ENCODE measurements at regions not wholly inside any gene's neighbourhood (a gene's known extent, or its start where the extent isn't known, plus 50 kb on each side); places are given as distances from the start of the nearest gene placed in this dataset.

DNA sequence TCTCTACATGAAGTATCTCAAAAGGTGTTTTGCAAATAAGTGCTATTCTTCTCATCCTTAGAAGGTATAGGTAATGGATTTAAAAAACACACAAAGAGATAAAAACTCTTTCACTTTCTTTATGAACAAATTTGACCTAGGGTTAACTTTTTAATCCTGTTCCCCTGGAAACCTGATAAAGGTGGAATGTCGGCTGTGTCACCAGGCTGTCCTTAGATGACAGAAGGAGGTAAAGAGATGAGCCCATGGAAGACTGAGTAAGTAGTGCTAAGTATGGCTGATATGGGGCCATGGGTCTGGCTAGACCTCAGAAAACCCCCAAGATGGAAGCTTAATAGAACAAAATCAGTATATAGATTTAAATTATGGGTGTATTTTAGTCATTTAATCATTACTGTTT is 153.8 kb upstream of the LSM14A start:
- no peak for ATAC-seq
- POLR2A ChIA-PET: no interaction called here
- Histone ChIP-seq H3K36me3 (ENCODE audit: control insufficient read depth, insufficient read depth, low read length) (no peaks in the 10 kb centered on the region), H3K27ac (ENCODE audit: low read length) (no peak overlapping the region), H3K9me3 (ENCODE audit: control insufficient read depth, insufficient read depth, low read depth, low read length) (peaks cover 12% of the 10 kb centered on the region), H3K4me1 (ENCODE audit: control insufficient read depth, insufficient read depth, low read length) (no peaks in the 10 kb centered on the region), H3K27me3 (ENCODE audit: control insufficient read depth, insufficient read depth, low read length) (peaks cover 22% of the 10 kb centered on the region), H3K4me3 (ENCODE audit: low read depth in 2 of 2, low read length in 2 of 2) (no peak overlapping the region)
- CTCF ChIA-PET: no interaction called here
- intact Hi-C loops (cut with micrococcal nuclease; ENCODE audit: unreplicated experiment) (no loop called here), in situ Hi-C loops (cut with HindIII; ENCODE audit: low pct_unique_long_range_greater_than_20kb, low sequenced_read_pairs) (no loop called here)
- BruUV-seq (replicated peaks): no TSS peak
- no peak for DNase-seq (ENCODE audit: low read depth, low spot score)
- TF ChIP-seq, protein P1, sequence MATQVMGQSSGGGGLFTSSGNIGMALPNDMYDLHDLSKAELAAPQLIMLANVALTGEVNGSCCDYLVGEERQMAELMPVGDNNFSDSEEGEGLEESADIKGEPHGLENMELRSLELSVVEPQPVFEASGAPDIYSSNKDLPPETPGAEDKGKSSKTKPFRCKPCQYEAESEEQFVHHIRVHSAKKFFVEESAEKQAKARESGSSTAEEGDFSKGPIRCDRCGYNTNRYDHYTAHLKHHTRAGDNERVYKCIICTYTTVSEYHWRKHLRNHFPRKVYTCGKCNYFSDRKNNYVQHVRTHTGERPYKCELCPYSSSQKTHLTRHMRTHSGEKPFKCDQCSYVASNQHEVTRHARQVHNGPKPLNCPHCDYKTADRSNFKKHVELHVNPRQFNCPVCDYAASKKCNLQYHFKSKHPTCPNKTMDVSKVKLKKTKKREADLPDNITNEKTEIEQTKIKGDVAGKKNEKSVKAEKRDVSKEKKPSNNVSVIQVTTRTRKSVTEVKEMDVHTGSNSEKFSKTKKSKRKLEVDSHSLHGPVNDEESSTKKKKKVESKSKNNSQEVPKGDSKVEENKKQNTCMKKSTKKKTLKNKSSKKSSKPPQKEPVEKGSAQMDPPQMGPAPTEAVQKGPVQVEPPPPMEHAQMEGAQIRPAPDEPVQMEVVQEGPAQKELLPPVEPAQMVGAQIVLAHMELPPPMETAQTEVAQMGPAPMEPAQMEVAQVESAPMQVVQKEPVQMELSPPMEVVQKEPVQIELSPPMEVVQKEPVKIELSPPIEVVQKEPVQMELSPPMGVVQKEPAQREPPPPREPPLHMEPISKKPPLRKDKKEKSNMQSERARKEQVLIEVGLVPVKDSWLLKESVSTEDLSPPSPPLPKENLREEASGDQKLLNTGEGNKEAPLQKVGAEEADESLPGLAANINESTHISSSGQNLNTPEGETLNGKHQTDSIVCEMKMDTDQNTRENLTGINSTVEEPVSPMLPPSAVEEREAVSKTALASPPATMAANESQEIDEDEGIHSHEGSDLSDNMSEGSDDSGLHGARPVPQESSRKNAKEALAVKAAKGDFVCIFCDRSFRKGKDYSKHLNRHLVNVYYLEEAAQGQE (IDR thresholded peaks at IDR 0.05; ENCODE audit: insufficient read depth in 1 of 2, low read depth in 2 of 2, low read length in 1 of 2): no peak
- TF ChIP-seq SIN3A (IDR thresholded peaks at IDR 0.05; ENCODE audit: borderline replicate concordance, insufficient read depth, low read depth, low read length) (no peak), TCF7L2 (IDR thresholded peaks at IDR 0.05; ENCODE audit: low read depth, low read length) (no peak), POLR2AphosphoS5 (IDR thresholded peaks at IDR 0.05; ENCODE audit: low read depth, low read length) (no peak)
- TF ChIP-seq, protein P2, sequence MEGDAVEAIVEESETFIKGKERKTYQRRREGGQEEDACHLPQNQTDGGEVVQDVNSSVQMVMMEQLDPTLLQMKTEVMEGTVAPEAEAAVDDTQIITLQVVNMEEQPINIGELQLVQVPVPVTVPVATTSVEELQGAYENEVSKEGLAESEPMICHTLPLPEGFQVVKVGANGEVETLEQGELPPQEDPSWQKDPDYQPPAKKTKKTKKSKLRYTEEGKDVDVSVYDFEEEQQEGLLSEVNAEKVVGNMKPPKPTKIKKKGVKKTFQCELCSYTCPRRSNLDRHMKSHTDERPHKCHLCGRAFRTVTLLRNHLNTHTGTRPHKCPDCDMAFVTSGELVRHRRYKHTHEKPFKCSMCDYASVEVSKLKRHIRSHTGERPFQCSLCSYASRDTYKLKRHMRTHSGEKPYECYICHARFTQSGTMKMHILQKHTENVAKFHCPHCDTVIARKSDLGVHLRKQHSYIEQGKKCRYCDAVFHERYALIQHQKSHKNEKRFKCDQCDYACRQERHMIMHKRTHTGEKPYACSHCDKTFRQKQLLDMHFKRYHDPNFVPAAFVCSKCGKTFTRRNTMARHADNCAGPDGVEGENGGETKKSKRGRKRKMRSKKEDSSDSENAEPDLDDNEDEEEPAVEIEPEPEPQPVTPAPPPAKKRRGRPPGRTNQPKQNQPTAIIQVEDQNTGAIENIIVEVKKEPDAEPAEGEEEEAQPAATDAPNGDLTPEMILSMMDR (IDR thresholded peaks at IDR 0.05): no peak

DNA sequence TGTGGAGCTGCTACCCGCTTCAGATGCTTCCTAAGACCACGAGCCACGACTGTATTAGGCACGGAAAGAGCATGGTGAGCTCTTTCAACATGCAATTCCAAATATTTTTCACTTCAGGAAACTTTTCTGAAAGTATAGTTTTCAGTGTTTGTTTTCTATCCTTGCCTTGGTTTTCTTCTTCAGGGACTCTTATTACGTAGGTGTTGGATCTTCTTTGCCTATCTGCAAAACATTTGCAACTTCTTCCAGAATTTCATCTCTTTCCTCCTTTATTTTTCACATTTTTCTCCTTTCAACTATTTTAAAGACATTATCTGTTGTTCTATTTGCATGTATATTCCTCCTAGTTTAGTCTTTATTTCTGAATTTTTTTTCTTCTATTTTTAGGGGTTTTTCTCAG is 148.9 kb upstream of the LSM14A start:
- H3K36me3 ChIP-seq (ENCODE audit: control insufficient read depth, insufficient read depth, low read length): no peaks in the 10 kb centered on the region
- in situ Hi-C loops (cut with HindIII; ENCODE audit: low pct_unique_long_range_greater_than_20kb, low sequenced_read_pairs) (no loop called here), intact Hi-C loops (cut with micrococcal nuclease; ENCODE audit: unreplicated experiment) (no loop called here)
- DNase-seq (ENCODE audit: low read depth, low spot score) (no peak), ATAC-seq (no peak)
- ChIA-PET CTCF (no interaction called here), POLR2A (no interaction called here)
- TF ChIP-seq, protein P2 (IDR thresholded peaks at IDR 0.05): no peak
- TF ChIP-seq, protein P1 (IDR thresholded peaks at IDR 0.05; ENCODE audit: insufficient read depth in 1 of 2, low read depth in 2 of 2, low read length in 1 of 2): no peak
- TF ChIP-seq TCF7L2 (IDR thresholded peaks at IDR 0.05; ENCODE audit: low read depth, low read length): no peak
- TF ChIP-seq POLR2AphosphoS5 (IDR thresholded peaks at IDR 0.05; ENCODE audit: low read depth, low read length): no peak
- TF ChIP-seq SIN3A (IDR thresholded peaks at IDR 0.05; ENCODE audit: borderline replicate concordance, insufficient read depth, low read depth, low read length): no peak
- H3K4me1 ChIP-seq (ENCODE audit: control insufficient read depth, insufficient read depth, low read length): no peaks in the 10 kb centered on the region
- BruUV-seq (replicated peaks): no TSS peak
- no peak overlapping the region for H3K4me3 ChIP-seq (ENCODE audit: low read depth in 2 of 2, low read length in 2 of 2)
- H3K9me3 ChIP-seq (ENCODE audit: control insufficient read depth, insufficient read depth, low read depth, low read length): peaks cover 12% of the 10 kb centered on the region
- H3K27ac ChIP-seq (ENCODE audit: low read length): no peak overlapping the region
- peaks cover 5% of the 10 kb centered on the region; the same call in 1 of the 2 replicates for H3K27me3 ChIP-seq (ENCODE audit: control insufficient read depth, insufficient read depth, low read length)
